ENCODE measurements at regions not wholly inside any gene's neighbourhood (a gene's known extent, or its start where the extent isn't known, plus 50 kb on each side); places are given as distances from the start of the nearest gene placed in this dataset.
A peak's percentile ranks its signal among the peaks of the same experiment; 100 is the strongest.
"Not testable (repeated sequence)": the region's sequence is repeated elsewhere in the genome, so short reads cannot be mapped to it uniquely, and the experiment has no call there.

DNA sequence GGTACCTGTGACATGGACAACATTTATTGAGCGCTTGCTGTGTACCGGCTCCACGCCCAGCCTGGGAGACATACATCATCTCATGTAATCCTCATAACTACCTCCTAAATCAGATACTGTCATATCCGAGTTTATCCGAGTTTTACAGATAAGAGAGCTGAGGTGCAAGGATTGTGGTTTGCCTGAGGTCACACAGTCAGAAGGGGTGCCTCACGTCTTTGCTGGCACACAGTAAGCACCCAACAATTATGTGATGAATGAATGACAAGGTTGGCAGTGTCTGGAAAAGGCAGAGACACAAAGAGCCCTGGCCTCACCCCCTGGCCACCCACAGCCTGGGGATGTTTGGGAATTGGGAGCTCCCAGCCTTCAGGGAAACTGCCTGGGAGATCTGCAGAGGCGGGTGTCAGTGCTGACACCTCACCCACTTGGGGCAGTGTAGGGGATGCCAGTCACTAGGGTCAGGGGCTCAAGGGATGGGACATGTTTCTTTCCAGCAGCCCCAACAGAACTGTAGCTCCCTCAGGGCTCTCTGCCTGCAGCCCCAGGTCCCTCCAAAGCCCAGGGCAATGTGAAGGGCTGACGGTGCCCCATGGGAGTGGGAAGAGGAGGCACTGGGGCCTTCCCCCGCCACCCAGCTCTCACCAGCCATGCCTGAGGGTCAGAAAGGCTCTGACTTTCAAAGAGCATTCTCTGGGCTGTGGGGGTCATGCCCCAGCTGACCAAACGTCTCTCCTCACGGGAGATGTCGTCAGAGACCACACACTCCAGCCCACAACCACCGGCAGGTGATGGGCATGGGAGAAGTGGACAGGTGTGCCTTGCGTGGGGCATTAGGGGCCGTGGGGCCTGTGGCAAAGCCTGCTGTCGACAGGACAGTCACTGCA, 157.5 kb downstream of the ZFP36L2 start:
- no peak for DNase-seq

DNA sequence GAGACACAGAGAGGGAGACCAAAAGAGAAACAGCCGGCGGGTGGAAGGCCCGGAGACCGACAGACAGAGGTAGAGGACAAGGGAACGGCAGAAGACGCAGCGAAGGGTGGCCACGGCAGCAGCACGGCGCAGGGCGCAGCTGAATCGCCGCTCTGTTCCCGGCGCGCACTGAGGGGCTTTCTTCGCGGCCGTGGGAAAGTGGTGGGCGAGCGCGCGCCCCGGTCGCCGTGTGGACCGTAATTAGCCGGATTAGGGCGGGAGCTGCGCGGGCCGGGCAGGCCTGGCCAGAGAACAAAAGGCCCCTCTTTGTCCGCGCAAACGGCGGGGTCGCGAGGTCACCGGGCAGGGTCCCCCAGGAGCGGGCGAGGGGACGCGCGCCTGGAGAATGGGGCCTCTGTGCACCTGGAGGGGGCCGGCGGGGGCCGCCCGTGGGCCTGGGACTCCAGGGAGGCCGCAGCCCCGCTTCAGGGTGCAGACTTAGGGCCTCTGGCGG, 158.3 kb downstream of the ZFP36L2 start:
- DNase-seq = no peak

DNA sequence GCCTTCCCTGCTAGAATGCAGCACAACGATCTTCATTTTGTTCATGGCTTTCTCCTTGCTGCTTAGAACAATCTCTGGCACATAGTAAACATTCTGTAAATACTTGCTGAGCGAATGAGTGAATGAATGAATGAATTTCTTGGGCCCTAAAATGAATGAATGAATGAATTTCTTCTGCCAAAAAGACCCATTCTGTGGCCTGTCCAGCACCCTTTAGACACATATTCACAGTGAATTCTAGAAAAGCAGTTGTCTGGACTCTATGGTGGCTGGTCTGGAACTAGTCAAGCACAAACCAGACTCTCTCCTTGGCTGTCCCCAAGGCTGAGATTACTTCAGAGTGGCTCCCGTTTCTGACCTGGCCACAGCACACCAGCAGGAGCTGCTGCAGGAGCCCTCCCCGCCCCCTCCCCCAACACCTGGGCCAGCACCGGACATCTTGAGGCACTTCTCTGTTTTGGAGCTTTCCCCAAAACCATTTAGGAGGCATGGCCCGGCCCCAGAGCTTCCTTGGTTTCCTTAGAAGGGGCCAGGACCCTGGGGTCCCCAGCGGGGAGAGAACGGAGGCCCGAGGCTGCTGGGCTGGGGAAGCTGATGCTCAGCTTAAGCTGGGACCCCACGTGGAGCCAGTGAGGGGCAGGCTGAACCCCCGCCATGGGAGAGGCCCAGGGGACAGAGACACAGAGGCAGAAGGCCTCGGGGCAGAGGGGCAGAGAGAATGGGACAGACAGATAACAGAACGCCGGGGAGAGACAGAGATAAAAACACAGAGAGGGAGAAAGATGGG, 159.0 kb downstream of the ZFP36L2 start:
- DNase-seq = no peak

- not testable (repeated sequence) for DNase-seq
These were observed 159.7 kb downstream of the ZFP36L2 start for GRCh38 chr2:43066541-43067253.

DNA sequence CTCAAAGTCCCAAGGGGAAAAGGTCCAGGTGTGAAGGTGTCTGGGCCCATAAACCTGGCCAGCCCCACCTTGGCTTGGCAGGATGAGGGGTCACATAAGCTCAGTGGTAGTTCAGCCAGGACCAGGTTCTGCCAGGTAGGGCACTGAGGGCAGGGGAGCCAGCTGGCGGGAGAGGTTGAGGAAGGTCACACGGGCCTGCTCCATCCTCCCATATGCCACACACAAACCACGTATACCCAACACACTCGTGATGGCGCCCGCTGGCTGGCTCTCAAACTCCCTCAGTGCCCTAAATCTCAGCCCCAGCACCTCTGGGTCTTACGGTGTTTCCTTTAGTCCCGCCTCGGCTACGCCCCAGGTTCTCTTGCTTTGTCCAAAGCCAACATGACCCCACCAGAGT, 160.5 kb downstream of the ZFP36L2 start:
- no peak for DNase-seq

- no peak for DNase-seq
These were observed 161.4 kb downstream of the ZFP36L2 start for GRCh38 chr2:43065036-43065435.

GRCh38 chr2:43063096-43063495, 163.3 kb downstream of the ZFP36L2 start:
- not testable (repeated sequence) for DNase-seq

DNA sequence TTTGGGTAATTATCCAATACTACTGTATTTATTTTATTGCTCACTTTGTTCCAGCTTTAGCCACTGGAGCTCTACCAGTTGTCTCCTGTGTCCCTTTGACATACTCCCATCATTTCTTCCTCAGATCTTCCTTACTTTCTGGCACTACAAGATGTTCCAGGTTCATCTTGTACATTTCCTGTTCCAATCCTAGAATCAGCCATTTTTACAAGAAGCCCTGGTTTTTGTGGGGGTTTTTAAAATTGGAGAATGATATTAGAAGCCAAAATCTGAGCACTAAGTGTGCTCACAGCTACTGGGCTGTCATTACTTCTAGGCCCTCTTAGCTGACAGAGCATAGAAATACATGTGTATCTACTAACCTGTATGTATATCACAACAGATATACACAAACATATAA, 164.3 kb downstream of the ZFP36L2 start:
- no peak for DNase-seq

GRCh38 chr2:43060390-43061016, 165.9 kb downstream of the ZFP36L2 start:
- no peak for DNase-seq

DNA sequence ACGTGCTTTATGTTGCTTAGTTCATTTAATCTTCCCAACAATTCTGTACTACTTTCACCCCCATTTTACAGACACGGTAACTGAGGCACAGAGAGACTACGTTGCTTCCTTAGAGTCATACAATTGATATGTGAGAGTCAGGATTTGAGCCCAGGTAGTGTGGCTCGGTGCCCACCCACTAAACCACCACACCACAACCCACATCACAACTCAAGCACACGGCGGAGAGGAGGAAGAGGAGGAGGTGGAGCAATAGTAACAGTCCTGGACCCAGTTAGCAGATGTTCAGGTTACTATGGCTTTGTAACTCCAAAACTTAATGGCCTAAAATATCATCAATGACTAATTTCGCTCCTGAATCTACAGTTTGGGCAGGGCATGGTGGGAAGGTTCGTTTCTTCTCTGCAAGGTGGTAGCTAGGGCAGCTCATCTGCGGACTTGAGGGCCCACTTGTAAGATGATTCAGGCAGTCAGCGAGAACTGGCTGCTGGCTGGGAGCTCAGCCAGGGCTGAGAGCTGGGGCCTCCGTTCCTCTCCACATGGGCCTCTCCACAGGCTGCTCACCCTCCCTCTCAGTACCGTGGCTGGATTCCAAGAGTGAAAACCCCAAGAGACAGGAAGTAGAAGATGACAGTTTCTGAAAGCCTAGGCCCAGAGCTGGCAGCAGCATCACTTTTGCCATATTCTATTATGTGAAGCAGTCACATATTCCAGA, 167.1 kb downstream of the ZFP36L2 start:
- peak; percentile 42 for DNase-seq

DNA sequence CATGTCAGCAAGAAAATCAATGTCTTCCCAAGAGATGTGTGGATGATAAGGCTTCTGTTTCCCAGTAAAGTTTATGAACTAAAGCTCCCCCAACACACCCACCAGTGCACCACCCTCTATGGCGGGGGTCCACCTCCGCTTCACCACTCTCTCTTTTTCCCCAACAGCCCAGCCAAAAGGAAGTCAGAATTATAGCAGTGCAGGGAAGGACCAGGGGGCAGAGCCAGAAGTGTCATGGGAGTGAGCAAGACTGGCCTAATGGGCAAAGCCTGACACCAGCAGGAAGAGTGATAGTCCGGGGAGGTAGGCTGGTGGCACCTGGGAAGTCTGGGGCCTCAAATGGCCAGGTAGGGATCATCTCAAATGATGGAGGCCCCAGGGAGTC, 167.7 kb downstream of the ZFP36L2 start:
- no peak for DNase-seq

DNA sequence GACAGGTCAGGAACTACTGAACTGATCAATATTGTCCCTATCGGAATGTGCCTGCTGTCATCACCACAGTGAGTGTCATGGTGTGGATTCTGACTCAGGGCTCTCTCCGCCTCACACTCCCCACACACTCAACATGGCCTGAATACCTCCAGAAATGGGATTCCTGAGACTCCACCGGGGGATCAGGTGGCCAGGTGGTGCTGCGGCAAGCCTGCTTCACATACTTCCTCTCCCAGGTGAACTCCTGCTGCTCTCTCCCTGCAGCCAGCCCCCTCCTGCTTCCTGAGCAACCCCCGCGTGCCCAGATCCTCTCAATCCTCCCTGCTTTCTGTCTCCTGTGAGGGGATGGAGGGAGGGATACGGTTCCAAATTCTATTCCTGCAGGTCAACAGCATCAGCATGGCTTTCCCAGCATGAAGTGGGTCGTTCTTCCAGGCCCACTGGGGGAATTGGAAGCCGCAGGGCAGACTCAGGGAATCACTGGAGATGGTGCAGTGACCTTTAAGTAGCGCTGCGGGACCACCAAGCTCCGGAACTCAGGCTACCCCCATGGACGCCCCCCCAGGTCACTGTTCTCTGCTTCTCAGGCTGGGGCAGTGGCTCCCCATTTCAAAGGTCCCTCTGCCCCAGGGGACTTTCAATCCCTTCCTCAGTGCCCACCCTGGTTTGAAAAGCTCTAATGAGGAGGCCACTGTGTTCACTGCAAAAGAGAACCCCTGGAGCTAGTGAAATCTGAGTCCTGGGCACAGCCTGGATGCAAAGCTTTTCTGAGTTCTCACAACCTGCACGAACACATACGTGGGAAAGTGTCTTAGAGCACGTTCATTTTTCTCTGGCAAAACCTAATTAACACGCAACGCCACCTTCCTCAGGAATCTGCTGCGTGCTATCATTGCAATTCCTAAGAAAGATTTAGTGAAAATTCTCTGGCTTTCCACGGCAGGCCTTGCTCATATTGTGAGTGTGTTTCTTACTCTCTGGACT, 168.4 kb downstream of the ZFP36L2 start:
- no peak for DNase-seq

GRCh38 chr2:43057026-43057741, 169.2 kb downstream of the ZFP36L2 start:
- DNase-seq = no peak

DNA sequence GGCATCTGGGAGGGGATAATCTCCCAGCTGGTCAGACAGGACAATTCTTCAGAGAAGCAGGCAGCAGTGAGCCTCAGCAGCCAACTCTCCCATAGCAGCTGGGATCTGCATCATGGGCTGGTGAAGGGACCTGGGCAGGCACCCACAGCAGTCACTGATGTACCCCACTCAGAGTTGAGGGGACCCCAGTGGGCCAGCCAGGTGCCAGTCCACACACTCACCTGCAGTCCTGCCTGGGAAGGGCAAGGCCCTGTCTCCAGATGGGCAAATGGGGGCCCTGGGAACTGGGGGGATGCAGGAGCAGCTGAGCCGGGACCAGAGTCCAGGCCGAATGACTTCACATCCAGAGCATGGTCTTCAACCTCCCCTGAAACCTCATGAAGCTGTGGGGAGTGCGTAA, 170.4 kb downstream of the ZFP36L2 start:
- DNase-seq = no peak

GRCh38 chr2:43055086-43055912, 171.1 kb downstream of the ZFP36L2 start:
- DNase-seq = no peak

GRCh38 chr2:43054367-43054766, 172.0 kb downstream of the ZFP36L2 start:
- DNase-seq = no peak

DNA sequence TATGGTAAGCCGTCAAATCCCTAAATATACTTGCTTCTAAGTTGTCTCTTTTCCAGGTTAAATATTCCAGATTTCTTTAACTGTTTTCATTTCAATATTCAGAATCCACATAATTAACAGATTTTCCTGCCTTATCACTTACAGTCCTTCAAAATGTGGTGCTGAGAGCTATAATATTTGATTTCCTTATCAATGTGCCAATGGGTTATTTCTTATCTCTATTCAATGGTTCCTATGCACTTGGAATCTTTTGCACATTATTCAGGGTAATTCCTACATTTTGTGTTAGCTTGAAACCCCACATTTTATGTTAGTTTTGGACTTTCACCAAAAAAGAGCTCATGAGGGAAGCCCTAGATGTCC, 173.5 kb downstream of the ZFP36L2 start:
- no peak for DNase-seq

GRCh38 chr2:43052204-43052943, 174.0 kb downstream of the ZFP36L2 start:
- no peak for DNase-seq

GRCh38 chr2:43051338-43051737, 175.1 kb downstream of the ZFP36L2 start:
- no peak for DNase-seq

All from CD4-positive, alpha-beta T cell treated with Interferon gamma for 1 hour (primary cell).